ENCODE measurements at regions not wholly inside any gene's neighbourhood (a gene's known extent, or its start where the extent isn't known, plus 50 kb on each side); places are given as distances from the start of the nearest gene placed in this dataset.

- DNase-seq, result no peak
Observed at GRCh38 chr2:83517727-83518368, 941.2 kb downstream of the SUCLG1 start.

- no peak for DNase-seq
Observed at GRCh38 chr2:83516503-83516902, 942.6 kb downstream of the SUCLG1 start.

GRCh38 chr2:83487451-83487850 is 971.6 kb downstream of the SUCLG1 start:
- no peak for DNase-seq

- DNase-seq, result no peak
Observed at GRCh38 chr2:83481436-83481835, 977.6 kb downstream of the SUCLG1 start.

- no peak for DNase-seq
Observed at GRCh38 chr2:83478037-83478436, 981.0 kb downstream of the SUCLG1 start.

GRCh38 chr2:83475371-83475770 is 983.7 kb downstream of the SUCLG1 start:
- DNase-seq, result no peak

- DNase-seq, result no peak
Observed at GRCh38 chr2:83471655-83472054, 987.4 kb downstream of the SUCLG1 start.

- DNase-seq, result no peak
Observed at GRCh38 chr2:83470928-83471327, 988.2 kb downstream of the SUCLG1 start.

- no peak for DNase-seq
Observed at GRCh38 chr2:83464444-83464843, 994.6 kb downstream of the SUCLG1 start.

GRCh38 chr2:83462881-83463280 is 996.2 kb downstream of the SUCLG1 start:
- no peak for DNase-seq

GRCh38 chr2:83461135-83461534 is 997.9 kb downstream of the SUCLG1 start:
- DNase-seq, result no peak

GRCh38 chr2:83459456-83459855 is 999.6 kb downstream of the SUCLG1 start:
- no peak for DNase-seq

- DNase-seq, result no peak
Observed at GRCh38 chr2:83435989-83436388, 1023.1 kb downstream of the SUCLG1 start.

GRCh38 chr2:83420993-83421392 is 1038.1 kb downstream of the SUCLG1 start:
- DNase-seq, result no peak

- DNase-seq, result no peak
Observed at GRCh38 chr2:83394134-83394904, 1064.8 kb downstream of the SUCLG1 start.

- no peak for DNase-seq
Observed at GRCh38 chr2:83388804-83389203, 1070.3 kb downstream of the SUCLG1 start.

- DNase-seq, result no peak
Observed at GRCh38 chr2:83386549-83386948, 1072.5 kb downstream of the SUCLG1 start.

- no peak for DNase-seq
Observed at GRCh38 chr2:83378921-83379320, 1080.2 kb downstream of the SUCLG1 start.

GRCh38 chr2:83376731-83377130 is 1082.3 kb downstream of the SUCLG1 start:
- DNase-seq, result no peak

- DNase-seq, result no peak
Observed at GRCh38 chr2:83370419-83370762, 1088.7 kb downstream of the SUCLG1 start.

GRCh38 chr2:83369601-83370418 is 1089.3 kb downstream of the SUCLG1 start:
- DNase-seq, result no peak

GRCh38 chr2:83368916-83369315 is 1090.2 kb downstream of the SUCLG1 start:
- no peak for DNase-seq

- DNase-seq, result no peak
Observed at GRCh38 chr2:83368461-83368860, 1090.6 kb downstream of the SUCLG1 start.

- DNase-seq, result no peak
Observed at GRCh38 chr2:83365476-83365875, 1093.6 kb downstream of the SUCLG1 start.
